GM18519 (cell line): ENCODE measurements at regions not wholly inside any gene's neighbourhood (a gene's known extent, or its start where the extent isn't known, plus 50 kb on each side); places are given as distances from the start of the nearest gene placed in this dataset.

Experiments
- ATAC-seq: cut with Tn5 transposase; IDR thresholded peaks from one replicate; pipeline ENCODE4 v1.9.1; 2021; ENCODE audit warnings: mild to moderate bottlenecking, moderate library complexity; ENCODE audit not compliant: unreplicated experiment, low FRiP score

DNA sequence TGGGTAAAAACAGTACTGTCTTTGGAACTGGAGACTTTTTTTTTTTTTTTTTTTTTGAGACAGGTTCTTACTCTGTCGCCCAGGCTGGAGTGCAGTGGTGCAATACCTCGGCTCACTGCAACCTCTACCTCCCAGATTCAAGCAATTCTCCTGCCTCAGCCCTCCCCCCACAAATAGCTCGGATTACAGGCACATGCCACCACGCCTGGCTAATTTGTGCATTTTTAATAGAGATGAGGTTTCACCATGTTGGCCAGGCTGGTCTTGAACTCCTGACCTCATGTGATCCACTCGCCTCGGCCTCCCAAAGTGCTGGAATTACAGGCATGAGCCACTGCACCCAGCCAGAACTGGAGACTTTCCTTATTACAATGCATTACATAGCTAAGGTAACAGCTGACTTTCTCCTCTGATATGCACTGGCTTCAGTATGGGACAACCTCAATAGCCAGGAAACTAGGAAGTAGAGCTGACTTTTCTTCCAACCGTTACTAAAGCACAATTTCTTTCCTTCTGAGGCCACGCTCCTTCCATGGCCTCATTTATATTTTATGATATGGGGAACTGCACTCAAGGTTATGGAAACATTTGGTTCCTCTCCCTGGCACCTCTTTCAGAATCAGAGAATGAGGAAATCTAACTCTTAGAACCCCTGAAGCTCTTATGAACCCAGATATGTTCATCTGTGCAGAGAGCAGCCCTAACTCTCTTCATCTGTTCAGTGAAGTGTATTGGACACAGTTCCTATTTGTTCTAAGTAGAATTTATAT is 53.5 kb upstream of the FAM9B start:
- no peak for ATAC-seq

DNA sequence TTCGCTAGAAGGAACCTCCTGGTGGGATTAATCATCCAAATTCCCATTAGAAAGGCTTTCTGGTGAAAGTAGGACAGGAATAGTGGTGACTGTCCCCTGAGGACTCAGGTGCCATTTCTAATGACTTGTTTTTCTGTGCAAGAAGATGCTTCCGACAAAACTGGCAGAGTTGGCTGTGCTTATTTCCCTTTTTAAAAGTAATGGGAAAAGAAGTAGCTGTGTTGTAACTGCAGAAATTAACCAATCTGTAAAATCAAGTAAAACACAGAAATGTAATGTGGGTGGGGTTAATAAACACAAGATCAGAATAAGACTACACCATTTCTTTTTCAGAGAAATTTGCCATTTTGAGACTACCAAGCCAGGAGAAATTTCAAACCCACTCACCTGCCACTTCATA is 55.0 kb upstream of the FAM9B start:
- ATAC-seq: no peak

DNA sequence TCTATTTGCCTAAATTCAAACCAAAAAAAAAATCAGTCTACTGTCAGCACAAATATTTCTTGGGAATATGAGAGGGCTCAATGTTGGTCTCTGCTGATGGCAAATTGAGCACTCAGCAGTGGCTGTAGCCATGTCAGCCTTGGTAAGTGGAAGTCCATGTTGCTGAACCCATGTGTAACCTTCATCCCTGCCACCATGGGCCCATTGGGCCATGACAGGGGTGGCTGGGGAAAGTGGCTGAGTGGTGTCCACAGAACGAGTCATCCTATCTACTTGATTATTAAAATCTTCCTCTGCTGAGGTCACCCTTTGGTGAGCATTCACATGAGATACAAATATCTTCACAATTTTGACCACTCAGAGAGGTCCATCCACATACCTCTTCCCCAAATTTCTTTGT is 56.8 kb upstream of the FAM9B start:
- no peak for ATAC-seq

DNA sequence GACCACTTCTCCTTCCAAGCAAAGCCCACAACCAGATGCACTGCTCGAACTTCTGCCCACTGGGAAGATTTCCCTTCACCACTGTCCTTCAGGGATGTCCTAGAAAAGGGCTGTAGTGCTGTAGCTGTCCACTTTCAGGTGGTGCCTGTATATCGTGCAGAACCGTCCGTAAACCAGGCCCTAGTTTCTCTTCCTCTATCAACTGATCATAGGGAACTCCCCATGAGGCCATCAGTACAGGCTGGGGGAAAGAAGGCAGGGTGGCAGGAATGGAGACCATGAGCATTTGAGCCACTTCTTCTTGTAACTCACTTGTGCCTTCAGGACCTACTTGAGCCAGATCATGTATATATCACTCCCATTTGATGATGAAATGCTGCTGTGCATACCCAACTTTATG is 57.3 kb upstream of the FAM9B start:
- no peak for ATAC-seq

DNA sequence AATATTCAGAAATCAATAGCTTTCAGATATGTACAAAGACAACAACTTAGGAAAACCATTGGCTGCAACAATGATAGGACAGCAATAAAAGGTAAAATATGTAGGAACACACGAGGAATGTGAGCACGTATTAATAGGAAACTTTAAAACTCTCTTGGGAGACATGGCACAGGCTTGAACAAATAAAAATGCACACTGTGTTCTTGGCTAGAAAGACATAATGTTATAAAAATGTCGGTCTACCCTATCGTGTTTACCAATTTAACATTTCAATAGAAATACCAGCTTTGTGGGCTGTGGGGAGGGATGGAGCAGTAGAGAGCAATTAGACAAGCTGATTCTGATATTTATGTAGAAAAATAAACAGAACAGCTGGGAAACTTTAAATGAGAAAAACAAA is 69.0 kb upstream of the FAM9B start:
- ATAC-seq: no peak

DNA sequence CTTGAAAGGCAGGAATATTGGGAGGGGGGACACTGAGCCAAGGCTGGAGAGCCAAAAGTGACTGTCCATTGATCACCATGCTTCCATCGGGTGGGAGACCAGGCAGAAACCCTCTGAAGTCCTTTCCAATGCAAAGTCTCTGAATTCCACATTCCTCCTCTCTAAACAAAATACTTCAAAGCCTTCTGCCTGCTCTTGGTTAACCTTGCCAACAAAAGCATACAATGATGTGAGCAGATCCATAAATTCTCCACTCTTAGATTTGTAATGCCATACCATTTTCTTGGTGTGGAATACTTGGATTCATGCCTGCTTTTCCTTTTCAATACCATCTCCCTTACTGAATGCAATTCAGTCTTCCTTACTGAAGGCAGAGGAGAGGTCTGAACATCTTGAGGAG is 74.1 kb upstream of the FAM9B start:
- ATAC-seq: no peak

DNA sequence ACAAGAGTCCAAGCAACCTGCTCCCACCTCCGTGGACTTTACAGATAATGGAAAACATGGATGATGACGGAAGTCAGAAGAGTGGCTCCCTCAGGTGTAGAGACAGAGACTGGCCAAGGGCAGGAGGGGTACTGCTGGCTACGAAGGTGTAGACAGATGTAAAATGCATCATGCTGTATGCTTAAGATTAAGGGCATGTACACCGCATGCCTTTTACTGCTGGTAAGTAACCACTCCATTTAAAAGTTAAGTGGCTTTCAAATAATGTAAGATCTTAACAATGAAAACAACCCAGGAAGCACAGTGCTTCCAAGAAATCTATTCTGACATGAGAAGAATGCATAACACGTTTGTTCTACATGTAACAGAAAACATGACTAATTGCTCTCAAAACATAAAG is 76.9 kb upstream of the FAM9B start:
- ATAC-seq: no peak

DNA sequence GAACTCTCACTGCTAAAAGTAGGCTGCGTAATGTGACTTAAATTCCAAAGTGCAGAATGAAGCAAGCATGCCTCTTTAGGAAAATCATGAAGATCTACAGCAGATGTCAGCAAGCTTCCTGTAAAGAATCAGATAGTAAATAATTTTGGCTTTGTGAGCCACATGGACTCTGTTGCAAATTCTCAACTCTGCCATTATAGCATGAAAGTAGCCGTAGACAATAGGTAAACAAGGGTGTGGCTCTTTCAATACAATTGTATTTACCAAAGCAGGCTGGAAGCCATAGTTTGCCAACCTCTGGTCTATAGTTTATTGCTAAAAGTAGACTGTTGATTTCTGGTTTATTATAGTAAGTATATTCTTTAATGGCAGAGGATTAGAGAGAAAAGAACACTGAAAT is 80.3 kb upstream of the FAM9B start:
- ATAC-seq: no peak

DNA sequence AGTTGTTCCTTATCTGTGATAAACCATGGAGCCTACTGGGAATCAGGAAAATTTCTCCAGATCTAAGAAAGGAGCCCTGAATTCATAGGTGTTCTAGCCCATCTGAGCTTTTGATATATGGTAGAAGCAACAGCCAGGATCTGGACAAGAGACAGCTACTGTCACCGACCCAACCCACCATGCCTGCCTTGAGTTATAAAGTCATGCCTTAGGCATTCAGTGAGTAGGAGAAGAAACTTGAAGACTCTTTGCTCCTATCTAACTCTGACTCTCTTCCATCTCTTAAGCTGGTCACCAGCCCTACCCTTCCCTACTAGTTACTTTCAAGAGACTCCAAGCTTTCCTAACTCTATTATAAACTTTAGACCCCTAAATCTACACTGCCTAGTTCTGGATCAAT is 83.9 kb upstream of the FAM9B start:
- ATAC-seq: no peak

DNA sequence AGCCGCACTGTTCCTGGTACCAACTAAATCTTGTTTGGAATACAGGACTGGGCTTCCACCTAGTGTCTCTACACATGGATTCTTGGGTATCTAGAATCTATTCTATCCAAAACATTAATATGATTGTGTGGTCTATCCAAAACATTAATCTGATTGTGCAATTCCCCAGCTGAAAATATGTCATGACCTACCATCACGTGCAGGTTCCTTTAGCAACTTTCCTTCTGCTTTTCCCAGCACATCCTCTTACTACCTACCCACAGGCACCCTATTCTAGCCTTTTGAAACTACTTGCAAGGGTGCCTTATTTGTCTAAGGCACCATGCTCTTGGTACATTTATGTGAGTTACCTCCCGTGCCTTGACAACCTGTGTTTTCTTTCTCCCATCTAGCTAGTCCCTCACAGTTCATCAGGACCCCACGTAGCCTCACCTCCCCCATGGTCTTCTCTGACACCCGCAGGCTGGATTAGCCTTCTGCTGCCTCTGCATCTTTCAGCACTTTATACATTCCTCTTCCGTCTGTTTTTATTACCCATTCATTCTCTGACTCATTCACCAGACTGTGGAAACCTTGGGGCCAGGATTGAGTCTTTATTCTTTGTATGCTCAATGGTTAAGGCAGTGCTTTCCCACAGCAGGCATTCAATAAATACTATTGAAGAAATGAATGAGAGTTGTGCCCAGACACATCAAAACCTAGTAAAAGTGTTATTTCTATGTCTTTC is 88.8 kb upstream of the FAM9B start:
- ATAC-seq: no peak

DNA sequence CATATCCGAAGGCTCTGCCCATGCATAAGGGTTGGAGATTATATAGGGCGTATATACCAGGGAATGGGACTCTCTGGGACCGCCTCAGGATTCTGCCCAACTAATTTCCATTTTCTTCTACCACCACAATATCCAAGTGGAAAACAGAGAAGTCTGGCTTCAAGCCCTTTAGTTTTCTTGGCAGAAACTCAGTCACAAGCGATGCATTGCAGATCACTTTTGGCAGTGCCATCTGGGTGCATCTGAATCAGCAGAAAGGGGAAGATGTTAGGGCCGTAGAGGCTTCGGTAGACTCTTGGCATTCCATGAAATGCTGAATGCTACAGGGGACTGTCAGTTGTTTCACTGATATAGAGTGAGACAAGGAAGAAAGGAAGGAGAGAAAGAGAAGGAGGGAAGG is 94.1 kb upstream of the FAM9B start:
- no peak for ATAC-seq

DNA sequence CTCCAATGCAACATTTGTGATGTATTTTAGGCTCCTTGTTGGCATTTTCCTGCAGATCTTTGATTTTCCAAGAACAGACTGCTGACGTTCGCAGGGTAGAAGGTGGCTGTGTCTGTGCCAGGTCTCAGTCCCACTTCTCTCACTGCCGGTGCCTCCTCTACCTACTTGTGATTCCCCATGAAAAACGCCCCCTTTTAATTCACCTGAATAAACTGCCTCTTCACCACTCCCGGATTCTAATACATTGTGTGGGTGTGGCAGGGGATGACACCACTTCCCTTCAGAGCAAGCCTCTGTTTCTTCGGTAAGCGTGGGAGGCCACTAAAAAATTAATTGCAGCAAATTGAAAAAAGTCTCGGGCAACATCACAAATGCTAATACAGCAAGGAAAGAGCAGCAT is 96.1 kb upstream of the FAM9B start:
- ATAC-seq: no peak

DNA sequence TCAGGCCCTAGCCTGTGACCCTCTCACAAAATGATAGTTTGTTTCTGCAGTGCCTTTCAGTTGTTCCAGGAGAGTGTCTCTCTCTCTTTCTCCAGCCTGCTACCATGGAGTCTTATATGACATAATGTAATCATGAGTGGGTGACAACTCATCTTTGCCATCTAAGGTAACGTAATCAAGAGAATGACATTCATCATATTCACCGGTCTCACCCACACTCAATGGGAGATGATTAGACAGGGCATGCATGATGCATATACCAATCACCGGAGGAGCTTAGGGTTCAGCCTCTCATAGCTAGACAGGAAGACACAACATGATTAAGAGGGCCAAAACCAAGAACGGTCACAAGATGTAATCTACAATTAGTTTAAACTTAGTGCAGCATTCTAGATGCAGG is 97.1 kb upstream of the FAM9B start:
- no peak for ATAC-seq

DNA sequence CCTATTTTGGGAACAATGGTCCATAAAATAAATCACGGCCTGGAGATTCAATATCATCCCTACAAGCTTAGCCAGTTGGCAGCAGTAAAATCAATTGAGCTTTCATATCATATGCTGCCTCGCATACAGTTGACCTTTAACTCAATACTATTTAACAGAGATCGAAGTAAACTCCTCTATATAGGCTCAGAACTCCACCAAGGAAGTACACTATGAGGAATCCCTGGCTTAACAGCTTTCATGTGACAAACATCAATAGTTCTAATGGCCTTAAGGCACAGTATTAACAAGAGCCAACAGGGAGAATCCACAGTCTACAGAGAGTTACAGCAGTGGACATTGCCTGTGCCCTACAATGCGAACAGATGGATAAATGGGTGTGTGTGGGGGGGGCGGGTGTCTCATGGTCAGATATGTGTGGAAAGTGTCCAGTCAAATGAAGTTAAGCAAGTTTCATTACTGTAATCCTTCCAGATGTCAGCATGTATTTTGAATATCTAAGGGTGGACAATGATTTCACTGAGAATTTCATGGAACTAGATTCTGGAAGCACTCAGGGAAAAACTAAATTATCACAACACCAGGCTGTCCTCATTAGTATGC is 98.2 kb upstream of the FAM9B start:
- no peak for ATAC-seq

DNA sequence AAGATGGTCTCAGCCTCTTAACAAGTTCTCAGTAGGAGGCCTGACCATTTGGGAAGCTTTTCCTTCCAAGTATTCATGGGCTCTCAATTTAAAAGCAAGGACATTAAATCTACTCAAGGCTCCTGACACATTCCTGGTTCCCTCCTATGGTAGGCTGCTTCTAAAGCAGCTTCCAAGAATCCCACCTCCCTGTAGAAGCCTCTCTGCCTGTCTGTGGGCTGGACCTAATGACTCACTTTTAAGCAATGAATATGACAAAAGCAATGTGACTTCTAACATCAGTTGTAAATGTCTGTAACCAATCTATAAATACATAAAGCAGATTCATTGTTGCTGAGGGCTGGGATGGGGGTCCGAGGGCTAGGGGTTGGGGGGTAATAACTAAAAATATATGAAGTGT is 99.5 kb upstream of the FAM9B start:
- no peak for ATAC-seq

DNA sequence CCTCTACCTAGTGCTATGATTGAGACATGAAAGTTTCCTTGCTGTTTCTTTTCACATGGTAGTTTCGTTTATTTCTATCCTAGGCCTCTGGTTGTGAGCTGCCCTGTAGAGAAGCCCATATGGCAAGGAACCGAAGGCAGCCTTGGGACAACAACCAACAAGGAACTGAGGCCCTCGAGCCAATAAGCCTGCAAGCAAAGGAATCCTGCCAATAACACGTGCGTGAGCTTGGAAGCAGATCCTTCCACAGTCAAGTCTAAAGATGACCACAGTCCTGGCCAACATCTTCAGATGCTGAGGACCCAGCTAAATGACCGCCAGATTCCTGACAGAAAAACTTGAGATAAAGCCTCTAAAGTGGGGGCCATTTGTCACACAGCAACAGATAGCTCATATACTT is 100.4 kb upstream of the FAM9B start:
- ATAC-seq: no peak

DNA sequence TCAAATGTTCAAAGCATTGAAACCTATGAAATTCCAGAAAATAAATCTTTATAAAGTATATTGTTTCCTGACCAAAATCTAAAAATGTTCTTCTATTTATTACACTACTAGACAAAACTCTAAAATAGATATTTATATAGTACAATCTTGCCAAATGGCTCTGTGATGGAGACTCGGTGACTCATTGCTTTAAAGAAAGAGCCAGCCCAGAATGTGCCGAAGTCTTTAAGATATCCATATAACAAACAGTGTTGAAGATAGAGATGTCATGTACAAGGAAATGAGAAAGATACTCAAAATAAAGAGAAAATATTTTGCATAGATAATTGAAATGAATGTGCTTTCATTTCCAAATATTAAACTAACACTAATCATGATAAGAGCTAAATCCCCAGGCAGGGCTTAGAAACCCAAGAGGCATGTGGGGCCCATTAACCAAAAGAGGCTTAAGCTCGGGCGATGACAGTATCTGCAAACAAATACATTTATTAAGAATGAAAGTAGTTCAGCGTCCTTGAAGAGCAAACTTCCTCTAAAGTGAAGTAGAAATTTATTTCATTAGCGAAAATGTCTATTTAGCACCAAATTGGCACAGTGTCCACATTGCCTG is 102.1 kb upstream of the FAM9B start:
- ATAC-seq: no peak

DNA sequence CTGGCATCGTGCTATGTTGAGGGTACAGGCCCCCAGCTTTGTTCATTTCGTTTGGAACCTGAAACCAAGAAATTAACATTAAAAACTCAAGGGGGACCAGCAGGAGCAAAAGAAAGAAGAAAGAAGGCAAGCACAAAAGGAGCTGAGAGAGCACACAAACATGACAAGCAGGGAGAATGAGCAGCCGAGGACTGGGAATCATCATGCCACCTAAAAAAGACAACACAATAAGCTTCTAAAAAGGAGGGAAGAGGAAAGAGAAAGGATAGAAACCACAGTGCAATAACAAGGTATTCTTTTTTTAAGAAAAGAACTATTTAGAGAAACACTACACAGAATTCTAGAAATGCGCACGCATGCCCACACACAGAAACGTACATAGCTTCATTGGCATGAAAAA is 103.2 kb upstream of the FAM9B start:
- ATAC-seq: no peak

DNA sequence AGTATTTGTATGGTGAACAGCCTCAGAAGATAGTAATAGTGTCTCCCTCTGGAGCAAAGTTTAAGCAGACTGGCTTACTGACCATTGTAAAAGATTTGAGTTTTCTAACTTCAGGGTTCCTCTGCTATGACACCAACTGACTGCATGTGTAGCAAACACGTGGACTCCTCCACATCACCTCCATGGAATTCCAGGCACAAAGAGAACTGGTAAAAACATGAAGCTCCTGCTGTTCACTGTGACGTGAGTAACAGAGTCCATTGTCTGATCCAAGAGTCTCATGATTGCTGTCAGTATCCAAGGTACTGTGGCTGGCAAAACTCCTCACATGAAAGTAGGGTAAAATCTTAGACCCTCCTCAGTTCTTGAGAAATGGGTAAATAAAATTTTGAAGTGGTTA is 107.6 kb upstream of the FAM9B start:
- no peak for ATAC-seq

DNA sequence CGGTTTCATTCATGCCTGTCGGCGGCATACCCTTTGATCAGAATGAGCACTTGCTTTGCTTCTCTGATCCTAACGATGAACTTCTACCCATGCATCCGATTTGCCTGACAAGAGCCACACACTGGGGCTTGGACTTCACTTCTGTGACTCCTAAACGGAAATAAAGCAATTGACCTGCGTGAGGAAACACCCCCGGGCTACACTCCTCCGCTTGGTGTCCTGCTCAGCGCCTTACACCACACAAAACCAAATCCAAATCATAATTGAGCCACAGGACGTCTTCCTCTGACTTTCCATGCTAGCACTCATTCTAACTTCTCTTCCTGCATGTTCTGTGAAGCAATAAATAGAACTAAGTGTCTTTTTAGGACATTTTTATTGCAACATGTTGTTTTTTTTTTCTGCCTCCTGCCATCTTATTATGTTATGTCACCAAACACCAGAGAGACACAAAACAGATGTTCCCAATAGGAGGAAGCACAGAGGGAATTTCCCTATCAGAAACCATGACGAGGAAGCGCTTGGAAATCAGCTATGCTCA is 110.8 kb upstream of the FAM9B start:
- no peak for ATAC-seq

DNA sequence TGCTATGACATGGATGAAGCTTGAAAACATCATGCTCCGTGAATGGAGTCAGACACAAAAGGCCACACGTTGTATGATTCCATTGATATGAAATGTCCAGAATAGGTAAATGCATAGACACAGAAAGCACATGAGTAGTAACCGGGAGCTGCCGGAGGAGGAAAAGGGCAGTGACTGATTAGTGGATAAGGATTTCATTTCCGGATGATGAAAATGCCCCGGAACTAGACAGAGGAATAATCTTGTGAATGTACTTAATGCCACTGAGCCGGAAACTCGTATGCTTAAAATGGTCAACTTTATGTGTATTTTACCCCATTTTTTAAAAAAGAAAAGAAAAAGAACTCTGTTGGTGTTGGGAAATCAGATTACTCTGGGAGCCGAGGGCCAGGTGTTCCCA is 112.7 kb upstream of the FAM9B start:
- ATAC-seq: no peak
